Activated T-cell treated with anti-CD3 and anti-CD28 coated beads for 1 hour (primary cell): ENCODE measurements at regions not wholly inside any gene's neighbourhood (a gene's known extent, or its start where the extent isn't known, plus 50 kb on each side); places are given as distances from the start of the nearest gene placed in this dataset.

Experiments used
- DNase-seq: peaks from one replicate; pipeline ENCODE4 v3.0.0-alpha.2; 2020; ENCODE audit warnings: low read depth

- DNase-seq, result no peak
Measured at GRCh38 chr18:71523483-71524435, 1020.4 kb downstream of the CBLN2 start.

- DNase-seq, result no peak
Measured at GRCh38 chr18:71505526-71505925, 1038.6 kb downstream of the CBLN2 start.

GRCh38 chr18:71503222-71503621 is 1040.9 kb downstream of the CBLN2 start:
- no peak for DNase-seq

- DNase-seq, result no peak
Measured at GRCh38 chr18:71485611-71486010, 1058.5 kb downstream of the CBLN2 start.

GRCh38 chr18:71471963-71472725 is 1072.0 kb downstream of the CBLN2 start:
- no peak for DNase-seq

GRCh38 chr18:71456206-71456605 is 1087.9 kb downstream of the CBLN2 start:
- no peak for DNase-seq

GRCh38 chr18:71450257-71450656 is 1093.9 kb downstream of the CBLN2 start:
- no peak for DNase-seq

GRCh38 chr18:71443706-71444480 is 1100.2 kb downstream of the CBLN2 start:
- DNase-seq, result no peak

GRCh38 chr18:71442731-71443141 is 1101.4 kb downstream of the CBLN2 start:
- DNase-seq, result no peak

- no peak for DNase-seq
Measured at GRCh38 chr18:71441156-71441555, 1103.0 kb downstream of the CBLN2 start.

GRCh38 chr18:71437511-71437910 is 1106.6 kb downstream of the CBLN2 start:
- DNase-seq, result no peak

- DNase-seq, result no peak
Measured at GRCh38 chr18:71433373-71433772, 1110.8 kb downstream of the CBLN2 start.

GRCh38 chr18:71431689-71432088 is 1112.5 kb downstream of the CBLN2 start:
- no peak for DNase-seq

- DNase-seq, result no peak
Measured at GRCh38 chr18:71431171-71431570, 1113.0 kb downstream of the CBLN2 start.

- DNase-seq, result no peak
Measured at GRCh38 chr18:71426441-71426840, 1117.7 kb downstream of the CBLN2 start.

GRCh38 chr18:71405169-71405809 is 1116.4 kb downstream of the SOCS6 start:
- DNase-seq, result no peak

GRCh38 chr18:71403501-71403900 is 1114.7 kb downstream of the SOCS6 start:
- DNase-seq, result no peak

GRCh38 chr18:71398531-71398930 is 1109.7 kb downstream of the SOCS6 start:
- DNase-seq, result no peak

GRCh38 chr18:71388148-71388547 is 1099.3 kb downstream of the SOCS6 start:
- DNase-seq, result no peak

- no peak for DNase-seq
Measured at GRCh38 chr18:71374294-71375000, 1085.6 kb downstream of the SOCS6 start.

GRCh38 chr18:71371951-71372605 is 1083.2 kb downstream of the SOCS6 start:
- DNase-seq, result no peak
